Left lung (tissue), 4 donors: ENCODE measurements at regions not wholly inside any gene's neighbourhood (a gene's known extent, or its start where the extent isn't known, plus 50 kb on each side); places are given as distances from the start of the nearest gene placed in this dataset.
"Not testable (repeated sequence)": the region's sequence is repeated elsewhere in the genome, so short reads cannot be mapped to it uniquely, and the experiment has no call there.

Experiments
- ATAC-seq: fragments of 200-7000 bp; cut with Tn5 transposase; one replicate; pipeline ENCODE4 v1.9.1; 2020; ENCODE audit warnings: moderate library complexity
- DNase-seq, 4 donors: peaks; one replicate each; pipeline ENCODE4 v3.0.0-alpha.2; 2013 to 2020
- H3K27ac ChIP-seq, 2 donors: fragments of 200-600 bp; sonication (generic) in 1 of 2; one replicate each; pipeline versions ENCODE4 v1.5.0 to v1.8.0; 2020 to 2021
- H3K27me3 ChIP-seq, 2 donors: fragments of 200-600 bp; sonication (generic) in 1 of 2; one replicate each; pipeline versions ENCODE4 v1.5.0 to v1.8.0; 2020 to 2021
- H3K36me3 ChIP-seq, 2 donors: fragments of 200-600 bp; sonication (generic) in 1 of 2; one replicate each; pipeline versions ENCODE4 v1.5.0 to v1.8.0; 2020 to 2021
- H3K4me1 ChIP-seq, 2 donors: fragments of 200-600 bp; one replicate each; pipeline ENCODE4 v1.8.0; 2021
- H3K4me3 ChIP-seq, 2 donors: fragments of 200-600 bp; sonication (generic) in 1 of 2; one replicate each; pipeline versions ENCODE4 v1.5.0 to v1.8.0; 2020 to 2021; ENCODE audit warnings: mild to moderate bottlenecking in 1 of 2
- H3K9me3 ChIP-seq, 2 donors: fragments of 200-600 bp; sonication (generic) in 1 of 2; one replicate each; pipeline versions ENCODE4 v1.5.0 to v1.8.0; 2020 to 2021
- CTCF ChIP-seq, 2 donors: fragments of 200-600 bp; sonication (generic) in 1 of 2; IDR thresholded peaks; one replicate each; pipeline versions ENCODE4 v1.5.0 to v1.8.0; 2021; ENCODE audit warnings: antibody characterized with exemption in 2 of 2
- intact Hi-C, 2 donors: fragments of 100-400 bp; cut with DNase I; formaldehyde crosslinking; loops; one replicate each; pipeline versions ENCODE4 v1.11.2 to v1.14.2; 2022
- donor health status: DM: no; HTN: yes; CAD: no.
- donor health status: DM: no; HTN: no; CAD: no.

- Histone ChIP-seq H3K36me3 (no peaks in the 10 kb centered on the region), H3K4me3 (no peak overlapping the region), H3K27ac (no peak overlapping the region), H3K27me3 (no peaks in the 10 kb centered on the region), H3K9me3 (no peaks in the 10 kb centered on the region), H3K4me1 (no peaks in the 10 kb centered on the region)
- TF ChIP-seq CTCF (IDR thresholded peaks at IDR 0.05), result no peak
- DNase-seq (no peak), ATAC-seq (no peak)
- intact Hi-C loops, result no loop called here
These were observed 104.9 kb downstream of the RNASET2 start for GRCh38 chr6:166851426-166851825.

- intact Hi-C loops, result no loop called here
- Histone ChIP-seq H3K27me3 (no peaks in the 10 kb centered on the region), H3K36me3 (no peaks in the 10 kb centered on the region), H3K4me1 (no peaks in the 10 kb centered on the region), H3K27ac (no peak overlapping the region), H3K9me3 (no peaks in the 10 kb centered on the region), H3K4me3 (no peak overlapping the region)
- no peak for ATAC-seq
- TF ChIP-seq CTCF (IDR thresholded peaks at IDR 0.05), result no peak
- no peak for DNase-seq
These were observed 105.7 kb downstream of the RNASET2 start for GRCh38 chr6:166850677-166851076.

- ATAC-seq, result no peak
- Histone ChIP-seq H3K27ac (no peak overlapping the region), H3K4me3 (no peak overlapping the region), H3K36me3 (no peaks in the 10 kb centered on the region), H3K9me3 (no peaks in the 10 kb centered on the region), H3K27me3 (no peaks in the 10 kb centered on the region), H3K4me1 (no peaks in the 10 kb centered on the region)
- intact Hi-C loops, result no loop called here
- no peak for DNase-seq
- no peak for TF ChIP-seq CTCF (IDR thresholded peaks at IDR 0.05)
These were observed 106.6 kb downstream of the RNASET2 start for GRCh38 chr6:166849749-166850183.

GRCh38 chr6:166848979-166849748 lies 107.2 kb downstream of the RNASET2 start:
- Histone ChIP-seq H3K27ac (no peak overlapping the region), H3K36me3 (no peaks in the 10 kb centered on the region), H3K27me3 (no peaks in the 10 kb centered on the region), H3K4me3 (no peak overlapping the region), H3K9me3 (no peaks in the 10 kb centered on the region), H3K4me1 (no peaks in the 10 kb centered on the region)
- intact Hi-C loops, result no loop called here
- DNase-seq (no peak), ATAC-seq (no peak)
- TF ChIP-seq CTCF (IDR thresholded peaks at IDR 0.05), result no peak

GRCh38 chr6:166846446-166847142 lies 109.8 kb downstream of the RNASET2 start:
- ATAC-seq, intact Hi-C loops: not testable (repeated sequence)

More at GRCh38 chr6:166846446-166847142, 109.8 kb downstream of the RNASET2 start:
- H3K36me3 ChIP-seq, H3K9me3 ChIP-seq, H3K4me1 ChIP-seq, H3K4me3 ChIP-seq, DNase-seq, H3K27me3 ChIP-seq, H3K27ac ChIP-seq: not testable (repeated sequence)
